Smooth muscle cell of the brain vasculature (primary cell): ENCODE measurements at regions not wholly inside any gene's neighbourhood (a gene's known extent, or its start where the extent isn't known, plus 50 kb on each side); places are given as distances from the start of the nearest gene placed in this dataset.

Experiments
- DNase-seq: peaks from one replicate; pipeline ENCODE4 v3.0.0-alpha.2; 2012; ENCODE audit warnings: low read depth, low spot score

DNA sequence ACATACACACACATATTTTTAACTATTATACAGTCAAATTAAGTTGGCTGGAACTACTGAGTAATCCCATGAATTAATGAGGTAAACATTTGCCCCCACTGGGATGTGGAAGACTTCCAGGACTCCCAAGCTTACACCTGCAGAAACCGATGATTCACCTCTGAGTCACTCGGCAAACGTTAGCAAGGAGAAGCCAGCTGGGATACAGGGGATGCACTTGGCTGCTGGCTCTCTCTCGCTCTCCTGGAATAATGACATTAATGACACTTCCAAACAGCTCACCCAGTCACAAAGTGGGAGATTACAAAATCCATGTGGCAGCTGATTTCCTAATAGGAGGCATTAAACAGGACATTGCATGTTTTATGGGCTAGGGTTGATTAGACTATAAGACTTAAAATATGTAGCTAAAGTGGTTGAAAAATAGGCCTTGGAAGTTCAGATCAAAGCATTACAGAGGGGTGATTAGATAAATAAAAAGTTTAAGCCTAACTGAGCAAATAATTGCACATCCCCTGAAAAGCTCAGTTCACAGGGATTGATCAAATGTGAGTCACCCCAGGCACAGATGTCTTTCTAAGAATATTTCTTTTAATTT is 500.9 kb downstream of the SOX2 start:
- no peak for DNase-seq

GRCh38 chr3:182214416-182214815 is 502.7 kb downstream of the SOX2 start:
- DNase-seq, result no peak

DNA sequence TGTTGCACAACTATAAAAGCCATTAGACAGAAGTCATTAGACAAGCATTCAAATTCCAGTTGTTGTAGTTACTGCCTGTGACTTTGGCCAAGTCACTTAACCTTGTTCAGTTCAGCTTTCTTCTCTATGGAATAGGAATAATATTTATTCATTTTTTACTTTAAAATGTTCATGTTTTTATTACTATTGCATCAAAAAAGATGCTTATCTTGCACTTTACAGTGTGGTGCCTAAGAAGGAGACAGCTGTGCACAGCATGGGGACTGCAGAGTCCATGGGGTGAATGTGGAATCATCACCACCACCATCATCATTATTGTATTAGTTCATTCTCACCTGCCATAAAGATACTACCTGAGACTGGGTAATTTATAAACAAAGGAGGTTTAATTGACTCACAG is 504.2 kb downstream of the SOX2 start:
- DNase-seq, result no peak

- DNase-seq, result no peak
Observed at GRCh38 chr3:182216311-182216970, 504.7 kb downstream of the SOX2 start.

- DNase-seq, result no peak
Observed at GRCh38 chr3:182220013-182220412, 508.3 kb downstream of the SOX2 start.

GRCh38 chr3:182220471-182220870 is 508.7 kb downstream of the SOX2 start:
- no peak for DNase-seq

DNA sequence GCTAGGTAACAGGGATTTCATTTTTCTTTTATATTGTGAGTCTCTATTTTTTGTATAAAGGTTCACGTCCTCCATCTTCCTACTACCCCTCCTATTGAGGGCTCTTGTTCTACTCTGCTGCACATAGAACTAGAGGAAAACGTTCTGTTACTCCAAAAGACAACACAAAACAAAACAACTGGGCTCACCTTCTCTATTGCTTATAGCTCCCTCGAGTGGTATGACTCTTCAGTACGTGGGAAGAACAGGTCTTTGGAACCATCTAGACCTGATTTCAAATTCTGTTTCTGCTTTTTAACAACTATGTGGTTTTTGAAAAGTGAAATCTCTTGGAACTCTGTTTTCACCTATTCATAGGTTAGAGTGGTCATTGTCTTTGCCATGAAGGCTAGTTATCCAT is 515.3 kb downstream of the SOX2 start:
- DNase-seq, result no peak

DNA sequence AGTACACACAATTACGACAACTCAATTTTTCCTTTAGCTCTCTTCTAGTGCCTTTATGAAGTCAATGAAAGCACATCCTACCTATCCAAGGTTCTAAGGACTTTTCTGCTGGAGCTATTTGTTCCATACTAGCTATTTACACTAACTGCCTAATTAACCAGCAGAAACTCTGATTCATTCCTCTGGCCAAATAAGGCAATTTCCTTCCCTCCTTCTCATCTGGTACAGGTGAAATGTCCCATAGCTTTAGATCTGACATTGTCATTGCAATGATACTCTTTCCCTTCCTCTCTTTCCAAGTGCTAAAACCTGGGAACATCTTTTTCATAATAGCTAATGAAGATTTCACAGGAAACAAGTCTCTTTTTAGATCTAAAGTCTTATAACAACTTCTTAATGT is 521.7 kb downstream of the SOX2 start:
- DNase-seq, result no peak

DNA sequence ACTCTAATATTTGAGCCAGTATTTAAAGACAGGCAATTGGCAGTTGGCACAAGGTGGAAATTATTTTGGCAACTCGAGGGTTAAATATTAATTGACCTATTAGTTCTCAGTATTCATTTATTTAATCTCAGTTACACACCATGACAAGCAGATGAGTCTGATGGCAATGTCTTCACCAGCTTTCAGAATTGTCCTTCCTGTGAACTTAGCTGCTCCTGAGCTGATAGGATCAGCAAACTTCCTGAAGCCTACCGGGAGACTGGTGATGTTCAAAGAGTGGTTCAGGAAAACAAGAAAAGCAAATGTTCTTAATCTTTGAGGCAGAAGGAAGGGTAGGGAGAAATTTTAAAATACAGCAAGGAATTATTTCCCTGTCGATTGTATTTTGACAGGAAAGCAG is 522.2 kb downstream of the SOX2 start:
- no peak for DNase-seq

DNA sequence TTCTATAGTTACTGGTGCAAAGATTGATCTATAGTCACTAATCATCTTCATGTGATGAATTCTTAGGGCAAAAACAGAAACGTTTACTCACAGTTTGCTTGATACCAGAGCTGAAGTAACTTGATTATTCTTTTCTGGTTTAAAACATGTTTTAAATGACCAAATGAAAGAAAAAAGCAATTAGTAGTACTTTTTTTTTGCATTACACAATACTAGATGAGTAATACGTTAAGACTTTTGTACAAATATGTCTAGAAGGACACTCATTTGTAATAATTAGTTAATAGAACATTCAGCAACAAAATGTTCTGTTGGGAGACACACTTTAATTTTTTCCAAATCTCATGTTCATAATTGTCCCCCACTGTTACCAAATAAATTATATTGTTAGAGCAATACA is 523.2 kb downstream of the SOX2 start:
- DNase-seq, result no peak

- no peak for DNase-seq
Observed at GRCh38 chr3:182235504-182235903, 523.8 kb downstream of the SOX2 start.

DNA sequence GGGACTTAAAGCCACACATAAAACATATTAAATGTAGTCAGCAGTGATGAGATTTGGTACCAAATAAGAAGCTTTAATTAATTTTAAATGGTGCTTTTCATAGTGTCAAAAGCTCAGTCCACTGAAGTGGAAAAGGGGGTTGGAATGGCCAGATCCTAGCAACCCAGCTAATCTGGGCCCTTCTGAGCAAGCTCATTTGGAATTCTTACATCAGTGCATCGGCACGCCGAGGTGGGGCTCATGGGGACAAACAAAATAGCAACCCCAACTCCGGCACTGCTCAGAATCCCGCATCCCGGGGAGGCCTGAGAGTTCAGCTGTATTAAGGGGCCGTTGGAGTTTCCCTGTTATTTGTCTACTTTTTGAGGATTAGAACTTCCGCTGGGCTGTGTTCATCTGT is 526.4 kb downstream of the SOX2 start:
- DNase-seq, result no peak

- DNase-seq, result no peak
Observed at GRCh38 chr3:182239316-182239715, 527.6 kb downstream of the SOX2 start.

DNA sequence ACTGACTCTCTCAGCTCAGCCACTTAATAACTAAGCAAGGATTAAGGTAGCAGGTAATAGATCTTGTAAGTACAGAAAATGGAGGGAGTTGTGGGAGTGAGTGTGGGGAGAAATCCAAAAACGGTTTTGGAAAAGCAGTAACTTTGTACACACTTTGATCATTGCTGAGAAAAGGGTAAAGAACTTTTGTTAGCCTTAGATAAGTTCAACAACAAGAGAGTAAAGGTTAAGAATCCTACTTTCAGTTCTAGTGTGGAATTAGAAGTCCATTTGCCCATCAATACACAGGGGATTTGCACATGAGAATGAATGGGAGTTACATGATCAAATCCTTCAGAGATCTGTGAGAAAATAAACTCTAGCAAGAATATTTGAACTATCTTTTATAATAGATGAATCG is 528.7 kb downstream of the SOX2 start:
- DNase-seq, result no peak

- no peak for DNase-seq
Observed at GRCh38 chr3:182241196-182241765, 529.6 kb downstream of the SOX2 start.

- DNase-seq, result no peak
Observed at GRCh38 chr3:182241766-182242488, 530.2 kb downstream of the SOX2 start.

DNA sequence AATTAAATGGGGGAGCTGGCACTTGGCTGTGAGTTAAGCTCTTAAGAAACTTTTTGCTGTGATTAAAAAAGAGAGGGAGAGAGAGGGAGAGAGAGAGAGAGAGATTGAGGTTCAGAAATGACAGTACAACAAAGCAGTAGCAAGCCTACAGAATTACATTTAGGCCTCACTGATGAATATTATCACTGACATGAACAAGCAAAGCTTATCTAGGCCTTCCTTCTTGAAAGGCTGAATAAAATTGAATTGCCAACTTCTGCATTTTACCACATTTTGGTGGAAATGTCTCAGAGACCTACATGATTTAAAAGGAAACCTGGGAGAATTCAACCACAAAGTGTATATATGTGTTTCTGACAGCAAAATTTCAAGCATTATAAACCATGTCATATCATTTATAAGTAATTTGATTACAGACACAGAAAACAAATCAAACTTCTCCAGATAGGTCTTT is 530.8 kb downstream of the SOX2 start:
- DNase-seq, result no peak

GRCh38 chr3:182243625-182244024 is 531.9 kb downstream of the SOX2 start:
- no peak for DNase-seq

GRCh38 chr3:182244222-182244971 is 532.7 kb downstream of the SOX2 start:
- DNase-seq, result no peak

- DNase-seq, result no peak
Observed at GRCh38 chr3:182245059-182245458, 533.3 kb downstream of the SOX2 start.

- DNase-seq, result no peak
Observed at GRCh38 chr3:182246870-182247269, 535.1 kb downstream of the SOX2 start.

DNA sequence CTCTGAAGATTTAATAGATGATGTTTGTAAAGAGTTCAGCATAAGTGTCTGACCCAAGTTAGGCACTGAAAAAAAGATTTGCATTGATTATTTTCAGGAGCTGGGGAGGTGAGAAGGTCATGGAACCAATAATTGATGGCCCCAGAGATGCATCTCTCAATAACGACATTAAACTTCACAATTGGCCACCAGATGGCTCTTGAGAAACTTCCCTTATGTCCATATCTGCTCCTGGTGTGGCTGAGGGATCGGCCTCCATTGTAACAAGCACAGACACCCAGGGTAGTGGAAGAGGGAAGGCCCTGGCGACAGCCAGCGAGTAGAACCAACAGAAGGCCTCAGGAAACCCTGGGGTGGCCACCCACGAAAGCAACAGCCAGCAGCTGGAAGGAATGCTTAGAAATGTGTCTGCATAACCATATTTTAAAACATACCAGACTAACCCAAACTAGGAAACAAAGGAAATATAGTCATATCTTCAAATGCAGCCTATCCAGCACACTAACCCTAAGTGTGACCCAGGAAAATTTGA is 536.7 kb downstream of the SOX2 start:
- DNase-seq, result no peak
